DND-41 (cell line): ENCODE measurements at regions not wholly inside any gene's neighbourhood (a gene's known extent, or its start where the extent isn't known, plus 50 kb on each side); places are given as distances from the start of the nearest gene placed in this dataset.

Experiments
- CTCF ChIP-seq: IDR thresholded peaks from 2 replicates; pipeline ENCODE4 v1.5.1; 2012; ENCODE audit warnings: borderline replicate concordance, low read length, moderate library complexity, mild to moderate bottlenecking; ENCODE audit not compliant: poor library complexity, severe bottlenecking; ENCODE audit errors: extremely low read depth
- EZH2 ChIP-seq: IDR thresholded peaks from 3 replicates; pipeline ENCODE4 v1.6.1; 2012; ENCODE audit warnings: borderline replicate concordance, low read depth, mild to moderate bottlenecking, moderate library complexity, low read length, inconsistent platforms; ENCODE audit not compliant: severe bottlenecking

- no peak for TF ChIP-seq CTCF
- TF ChIP-seq EZH2, result no peak
These were observed 97.4 kb upstream of the UBE2E3 start for GRCh38 chr2:180882959-180883358.
